ENCODE measurements at regions not wholly inside any gene's neighbourhood (a gene's known extent, or its start where the extent isn't known, plus 50 kb on each side); places are given as distances from the start of the nearest gene placed in this dataset.

GRCh38 chr2:120809151-120809550 lies 73.5 kb downstream of the GLI2 start:
- DNase-seq, result no peak

GRCh38 chr2:120809609-120810440 lies 74.2 kb downstream of the GLI2 start:
- DNase-seq, result no peak

GRCh38 chr2:120810639-120811038 lies 75.0 kb downstream of the GLI2 start:
- no peak for DNase-seq

GRCh38 chr2:120812866-120813265 lies 77.2 kb downstream of the GLI2 start:
- no peak for DNase-seq

GRCh38 chr2:120814352-120814751 lies 78.7 kb downstream of the GLI2 start:
- DNase-seq, result no peak

GRCh38 chr2:120815292-120815691 lies 79.6 kb downstream of the GLI2 start:
- no peak for DNase-seq

GRCh38 chr2:120817136-120817955 lies 81.7 kb downstream of the GLI2 start:
- no peak for DNase-seq

GRCh38 chr2:120817956-120818325 lies 82.3 kb downstream of the GLI2 start:
- no peak for DNase-seq

- DNase-seq, result no peak
Observed at GRCh38 chr2:120818441-120818920, 82.8 kb downstream of the GLI2 start.

- no peak for DNase-seq
Observed at GRCh38 chr2:120819720-120820210, 84.1 kb downstream of the GLI2 start.

- peak; percentile 79 for DNase-seq
Observed at GRCh38 chr2:120820263-120820952, 84.7 kb downstream of the GLI2 start.

- DNase-seq, result no peak
Observed at GRCh38 chr2:120820953-120821279, 85.2 kb downstream of the GLI2 start.

GRCh38 chr2:120821446-120822160 lies 85.9 kb downstream of the GLI2 start:
- no peak for DNase-seq

- no peak for DNase-seq
Observed at GRCh38 chr2:120822933-120823332, 87.3 kb downstream of the GLI2 start.

GRCh38 chr2:120823551-120823950 lies 87.9 kb downstream of the GLI2 start:
- no peak for DNase-seq

- DNase-seq, result no peak
Observed at GRCh38 chr2:120824246-120824645, 88.6 kb downstream of the GLI2 start.

GRCh38 chr2:120825370-120826259 lies 89.9 kb downstream of the GLI2 start:
- DNase-seq, result no peak

- DNase-seq, result no peak
Observed at GRCh38 chr2:120826260-120826648, 90.6 kb downstream of the GLI2 start.

- DNase-seq, result no peak
Observed at GRCh38 chr2:120826716-120827410, 91.2 kb downstream of the GLI2 start.

GRCh38 chr2:120828066-120828465 lies 92.4 kb downstream of the GLI2 start:
- DNase-seq, result no peak
